NT2/D1 (cell line): ENCODE measurements at regions not wholly inside any gene's neighbourhood (a gene's known extent, or its start where the extent isn't known, plus 50 kb on each side); places are given as distances from the start of the nearest gene placed in this dataset.

ENCODE experiments used
- SUZ12 ChIP-seq: IDR thresholded peaks from 2 replicates; pipeline ENCODE4 v1.6.1; 2011; ENCODE audit not compliant: insufficient read length, insufficient read depth; ENCODE audit errors: extremely low read depth
- YY1 ChIP-seq: IDR thresholded peaks from 2 replicates; pipeline ENCODE4 v1.6.1; 2011; ENCODE audit not compliant: insufficient read length, insufficient read depth
- ZNF274 ChIP-seq: IDR thresholded peaks from 2 replicates; pipeline ENCODE4 v1.6.1; 2011; ENCODE audit warnings: mild to moderate bottlenecking, low read depth, low read length

- TF ChIP-seq SUZ12 = no peak
- TF ChIP-seq ZNF274 = no peak
- TF ChIP-seq YY1 = no peak
Observed at GRCh38 chr2:42959234-42960001, 167.0 kb upstream of the HAAO start.
